ENCODE measurements at regions not wholly inside any gene's neighbourhood (a gene's known extent, or its start where the extent isn't known, plus 50 kb on each side); places are given as distances from the start of the nearest gene placed in this dataset.
"Not testable (repeated sequence)": the region's sequence is repeated elsewhere in the genome, so short reads cannot be mapped to it uniquely, and the experiment has no call there.

DNA sequence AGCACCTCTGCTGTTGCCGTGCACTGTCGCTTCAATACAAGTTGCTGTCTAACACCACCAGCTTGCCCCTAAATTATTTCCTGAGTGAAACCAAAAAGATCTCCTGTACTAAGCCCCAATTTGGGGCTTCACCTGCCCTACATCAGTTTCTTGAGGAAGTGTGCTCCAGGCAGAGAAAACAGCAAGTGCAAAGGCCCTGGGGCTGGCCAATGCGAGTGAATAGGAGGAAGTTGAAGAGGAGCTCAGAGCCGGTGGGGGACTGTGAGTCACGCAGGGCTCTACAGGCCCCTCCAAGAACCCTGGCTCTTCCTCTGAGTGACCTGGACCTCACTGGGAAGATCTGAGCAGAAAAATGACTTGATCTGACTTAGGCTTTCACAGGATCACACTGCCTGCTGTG is 117.2 kb downstream of the IPO8 start:
- Mint-ChIP-seq H3K27ac (no peak overlapping the region), H3K27me3 (no peaks in the 10 kb centered on the region), H3K36me3 (no peaks in the 10 kb centered on the region), H3K4me1 (no peaks in the 10 kb centered on the region), H3K9me3 (ENCODE audit: low read depth) (no peaks in the 10 kb centered on the region), H3K4me3 (no peak overlapping the region)
- DNase-seq (no peak), ATAC-seq (no peak)
- CTCF ChIA-PET: no interaction called here

DNA sequence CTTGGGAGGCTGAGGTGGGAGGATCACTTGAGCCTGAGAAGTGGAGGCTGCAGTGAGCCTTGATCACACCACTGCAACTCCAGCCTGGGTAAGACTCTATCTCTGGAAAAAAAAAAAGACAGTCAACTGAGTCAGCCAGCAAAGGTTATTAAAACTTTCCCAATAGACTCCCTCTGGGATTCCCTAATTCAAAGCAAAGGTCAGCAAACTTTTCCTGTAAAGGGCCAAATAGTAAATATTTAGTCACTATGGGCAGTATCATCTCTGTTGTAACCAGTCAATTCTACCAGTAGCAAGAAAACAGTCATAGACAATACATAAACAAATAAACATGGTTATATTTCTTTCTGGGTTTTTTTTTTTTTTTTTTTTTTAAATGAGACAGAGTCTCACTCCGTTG is 122.5 kb downstream of the IPO8 start:
- ATAC-seq: no peak
- no peak for DNase-seq
- H3K27me3 Mint-ChIP-seq: no peaks in the 10 kb centered on the region
- no peaks in the 10 kb centered on the region for H3K9me3 Mint-ChIP-seq (ENCODE audit: low read depth)
- H3K4me3 Mint-ChIP-seq: no peak overlapping the region
- CTCF ChIA-PET: no interaction called here
- H3K36me3 Mint-ChIP-seq: no peaks in the 10 kb centered on the region
- H3K27ac Mint-ChIP-seq: no peak overlapping the region
- H3K4me1 Mint-ChIP-seq: no peaks in the 10 kb centered on the region

DNA sequence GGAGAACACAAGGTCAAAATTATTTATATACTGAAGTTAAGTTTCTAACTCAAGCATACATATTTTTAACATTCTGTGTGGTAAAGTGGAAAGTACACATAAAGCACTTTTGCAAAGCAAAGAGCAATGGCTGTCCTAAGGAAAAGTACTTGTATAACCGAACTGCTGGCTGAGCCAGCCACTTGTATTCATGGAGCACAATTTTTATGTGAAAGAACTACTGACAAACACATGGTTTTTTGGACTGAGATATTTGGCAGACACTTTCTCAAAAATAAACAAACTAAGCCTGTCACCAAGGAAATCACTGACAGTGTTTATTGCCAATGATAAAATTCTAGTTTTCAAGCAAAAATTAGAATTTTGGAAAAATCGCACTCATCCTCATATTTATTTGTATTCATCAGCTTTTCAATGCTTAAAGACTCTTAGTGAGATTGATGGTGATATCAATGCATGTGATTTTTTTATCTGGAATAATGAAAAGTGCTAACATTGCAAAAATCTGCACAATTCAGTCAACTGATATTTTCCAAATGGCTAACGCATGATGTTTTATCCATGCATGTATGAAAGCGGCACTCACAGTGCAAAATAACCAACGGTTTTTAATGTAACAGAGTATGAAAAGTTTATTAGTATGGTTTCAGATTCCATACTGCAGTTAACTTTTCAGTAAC is 125.3 kb downstream of the IPO8 start:
- Mint-ChIP-seq H3K27me3 (no peaks in the 10 kb centered on the region), H3K4me1 (no peaks in the 10 kb centered on the region), H3K9me3 (ENCODE audit: low read depth) (no peaks in the 10 kb centered on the region), H3K36me3 (no peaks in the 10 kb centered on the region), H3K4me3 (no peak overlapping the region), H3K27ac (no peak overlapping the region)
- no peak for ATAC-seq
- no peak for DNase-seq
- CTCF ChIA-PET: interaction anchor here (0.7 kb wide), 1 partner anchor 358 kb away, joined by 3 read pairs; no protein-coding TSS in a partner anchor

DNA sequence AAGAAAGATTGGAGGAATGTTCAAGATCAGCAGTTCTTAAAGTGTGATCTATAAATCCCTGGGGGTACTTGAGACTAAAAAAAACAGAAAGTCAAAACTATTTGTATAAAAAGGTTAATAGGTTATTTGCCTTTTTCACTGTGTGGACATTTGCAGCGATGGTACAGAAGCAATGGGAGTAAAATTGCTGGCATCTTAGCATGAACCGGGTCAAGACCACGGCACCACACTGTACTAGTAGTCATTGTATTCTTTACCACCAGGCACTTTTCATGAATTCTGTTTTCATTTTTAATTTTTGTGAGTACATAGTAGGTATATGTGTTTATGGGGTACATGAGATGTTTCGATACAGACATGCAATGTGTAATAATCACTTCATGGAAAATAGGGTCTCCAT is 126.2 kb downstream of the IPO8 start:
- H3K27ac Mint-ChIP-seq: no peak overlapping the region
- ATAC-seq: no peak
- H3K4me3 Mint-ChIP-seq: no peak overlapping the region
- H3K9me3 Mint-ChIP-seq (ENCODE audit: low read depth): no peaks in the 10 kb centered on the region
- no peak for DNase-seq
- CTCF ChIA-PET: no interaction called here
- H3K4me1 Mint-ChIP-seq: no peaks in the 10 kb centered on the region
- H3K36me3 Mint-ChIP-seq: no peaks in the 10 kb centered on the region
- no peaks in the 10 kb centered on the region for H3K27me3 Mint-ChIP-seq

DNA sequence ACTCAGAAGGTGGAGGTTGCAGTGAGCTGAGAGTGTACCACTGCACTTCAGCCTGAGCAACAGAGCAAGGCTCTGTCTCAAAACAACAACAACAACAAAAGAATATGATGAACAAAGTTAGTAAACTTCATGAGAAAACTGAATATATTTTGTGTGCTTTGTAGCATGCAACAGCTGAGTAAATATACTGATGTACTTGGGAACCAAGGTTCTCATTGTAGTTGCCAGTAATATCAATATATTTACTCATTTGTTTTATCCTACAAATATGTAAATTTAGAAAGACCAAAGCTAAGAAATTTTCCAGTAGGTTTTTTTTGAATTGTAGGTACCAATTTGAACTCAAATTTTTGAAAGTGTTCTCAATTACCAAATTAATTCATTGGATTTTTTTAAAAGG is 127.2 kb downstream of the IPO8 start:
- Mint-ChIP-seq H3K27ac (no peak overlapping the region), H3K4me3 (no peak overlapping the region), H3K36me3 (no peaks in the 10 kb centered on the region), H3K9me3 (ENCODE audit: low read depth) (no peaks in the 10 kb centered on the region), H3K4me1 (no peaks in the 10 kb centered on the region), H3K27me3 (no peaks in the 10 kb centered on the region)
- ATAC-seq (no peak), DNase-seq (no peak)
- CTCF ChIA-PET: no interaction called here

DNA sequence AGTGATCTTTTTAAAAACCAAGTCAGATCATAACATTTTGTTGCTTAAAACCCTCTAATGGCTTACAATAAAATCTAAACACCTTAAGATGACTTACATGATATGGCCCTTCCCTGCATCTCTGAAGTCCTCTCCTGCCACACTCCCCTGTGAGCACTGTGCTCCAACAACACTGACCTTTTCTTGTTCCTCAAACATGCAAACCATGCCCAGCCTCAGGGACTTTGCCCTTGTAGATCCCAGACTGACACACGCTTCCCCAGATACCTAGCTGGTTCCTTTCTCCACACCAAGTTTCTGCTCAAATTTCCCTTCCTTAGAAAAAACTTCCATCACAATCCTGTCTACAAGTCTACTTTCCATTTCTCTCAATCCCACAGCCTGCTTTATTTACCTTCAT is 128.6 kb downstream of the IPO8 start:
- Mint-ChIP-seq H3K36me3 (no peaks in the 10 kb centered on the region), H3K4me3 (no peak overlapping the region), H3K9me3 (ENCODE audit: low read depth) (no peaks in the 10 kb centered on the region), H3K27ac (no peak overlapping the region), H3K4me1 (no peaks in the 10 kb centered on the region), H3K27me3 (no peaks in the 10 kb centered on the region)
- ATAC-seq (no peak), DNase-seq (no peak)
- CTCF ChIA-PET: no interaction called here

DNA sequence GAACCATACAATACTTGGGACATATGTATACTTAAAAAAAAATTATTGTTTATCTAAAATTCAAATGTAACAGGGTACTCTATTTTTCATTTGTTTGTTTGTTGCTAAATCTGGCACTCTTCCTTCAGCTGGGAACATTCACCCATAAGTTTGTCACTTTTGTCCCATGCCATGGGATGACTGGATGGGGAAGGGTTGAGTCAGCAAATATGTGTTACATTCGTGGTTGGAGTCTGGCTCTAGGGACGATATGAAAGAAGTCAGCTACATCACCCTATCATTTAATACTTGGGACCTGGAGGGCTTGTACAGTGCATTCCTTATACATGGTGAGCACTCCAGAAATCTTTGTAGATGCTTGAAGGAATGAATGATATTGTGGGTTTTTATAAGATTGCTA is 131.3 kb downstream of the IPO8 start:
- no peaks in the 10 kb centered on the region for H3K36me3 Mint-ChIP-seq
- no peaks in the 10 kb centered on the region for H3K4me1 Mint-ChIP-seq
- no peak for DNase-seq
- no peak overlapping the region for H3K27ac Mint-ChIP-seq
- no peaks in the 10 kb centered on the region for H3K27me3 Mint-ChIP-seq
- no peak overlapping the region for H3K4me3 Mint-ChIP-seq
- CTCF ChIA-PET: no interaction called here
- no peak for ATAC-seq
- H3K9me3 Mint-ChIP-seq (ENCODE audit: low read depth): peaks cover 6% of the 10 kb centered on the region

DNA sequence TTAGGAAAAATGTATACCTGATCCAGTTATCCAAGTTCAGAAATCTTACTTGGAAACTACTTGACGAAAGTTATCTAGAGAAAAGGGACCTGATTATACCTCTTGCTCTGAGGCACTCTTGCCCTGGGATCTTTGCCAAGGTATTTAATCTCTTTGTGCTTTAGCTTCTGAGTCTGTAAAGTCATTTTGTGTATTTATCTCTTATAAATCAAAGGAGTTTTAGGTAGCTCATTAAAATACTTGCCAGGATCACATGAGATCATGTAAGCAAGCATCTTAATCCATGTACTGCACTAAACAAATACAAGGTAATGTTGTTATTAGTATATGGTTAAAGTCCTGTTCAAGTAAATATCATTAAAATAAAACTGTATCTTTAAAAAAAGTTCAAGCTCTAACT is 147.5 kb downstream of the IPO8 start:
- H3K4me3 Mint-ChIP-seq: no peak overlapping the region
- ATAC-seq (no peak), DNase-seq (no peak)
- no peaks in the 10 kb centered on the region for H3K36me3 Mint-ChIP-seq
- no peaks in the 10 kb centered on the region for H3K4me1 Mint-ChIP-seq
- CTCF ChIA-PET: no interaction called here
- no peaks in the 10 kb centered on the region for H3K27me3 Mint-ChIP-seq
- H3K9me3 Mint-ChIP-seq (ENCODE audit: low read depth): no peaks in the 10 kb centered on the region
- no peak overlapping the region for H3K27ac Mint-ChIP-seq

DNA sequence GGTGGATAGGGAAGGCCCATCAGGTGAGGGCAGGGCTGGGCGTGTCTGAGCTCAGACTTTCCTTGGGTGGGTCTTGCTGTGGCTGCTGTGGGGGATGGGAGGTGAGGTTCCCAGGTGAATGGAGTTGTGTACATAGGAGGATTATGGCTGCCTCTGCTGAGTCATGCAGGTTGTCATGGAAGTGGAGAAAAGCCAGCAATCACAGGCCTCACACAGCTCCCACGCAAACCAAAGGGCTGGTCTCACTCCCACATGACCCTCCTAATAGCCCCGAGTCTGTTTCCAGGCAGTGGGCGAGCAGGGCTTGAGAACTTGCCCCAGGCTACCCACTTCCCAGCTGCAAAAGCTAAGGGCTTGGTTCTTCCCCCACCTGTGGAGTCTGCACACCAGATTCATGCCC is 149.5 kb downstream of the IPO8 start:
- Mint-ChIP-seq H3K27me3 (no peaks in the 10 kb centered on the region), H3K36me3 (no peaks in the 10 kb centered on the region), H3K4me1 (no peaks in the 10 kb centered on the region), H3K27ac (no peak overlapping the region), H3K4me3 (no peak overlapping the region), H3K9me3 (ENCODE audit: low read depth) (no peaks in the 10 kb centered on the region)
- DNase-seq: no peak
- no peak for ATAC-seq
- CTCF ChIA-PET: no interaction called here

DNA sequence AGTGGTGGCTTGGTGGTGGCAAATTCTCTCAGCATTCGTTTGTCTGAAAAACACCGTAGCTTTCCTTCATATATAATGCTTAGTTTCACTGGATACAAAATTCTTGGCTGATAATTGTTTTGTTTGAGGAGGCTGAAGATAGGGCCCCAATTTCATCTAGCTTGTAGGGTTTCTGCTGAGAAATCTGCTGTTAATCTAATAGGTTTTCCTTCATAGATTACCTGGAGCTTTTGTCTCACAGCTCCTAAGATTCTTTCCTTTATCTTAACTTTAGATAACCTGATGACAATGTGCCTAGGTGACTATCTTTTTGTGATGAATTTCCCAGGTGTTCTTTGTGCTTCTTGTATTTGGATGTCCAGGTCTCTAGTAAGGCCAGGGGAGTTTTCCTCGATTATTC is 151.0 kb downstream of the IPO8 start:
- H3K27me3 Mint-ChIP-seq; H3K4me1 Mint-ChIP-seq; H3K9me3 Mint-ChIP-seq (ENCODE audit: low read depth); H3K36me3 Mint-ChIP-seq; H3K27ac Mint-ChIP-seq; ATAC-seq; CTCF ChIA-PET; H3K4me3 Mint-ChIP-seq; DNase-seq: not testable (repeated sequence)

DNA sequence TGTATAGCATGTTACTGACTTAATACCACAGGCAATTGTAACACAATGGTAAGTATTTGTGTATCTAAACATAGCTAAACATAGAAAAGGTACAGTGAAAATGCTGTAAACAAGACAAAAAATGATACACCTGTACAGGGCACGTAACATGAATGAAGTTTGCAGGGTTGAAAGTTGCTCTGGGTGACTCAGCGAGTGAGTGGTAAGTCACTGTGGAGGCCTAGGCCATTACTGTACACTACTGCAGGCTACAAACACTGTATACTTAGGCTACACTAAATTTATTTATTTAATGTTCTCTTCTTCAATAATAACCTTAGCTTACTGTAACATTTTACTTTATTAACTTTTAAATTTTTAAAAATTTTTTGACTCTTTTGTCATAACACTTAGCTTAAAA is 158.4 kb downstream of the IPO8 start:
- no peak overlapping the region for H3K27ac Mint-ChIP-seq
- CTCF ChIA-PET: no interaction called here
- no peaks in the 10 kb centered on the region for H3K27me3 Mint-ChIP-seq
- DNase-seq (no peak), ATAC-seq (no peak)
- H3K4me3 Mint-ChIP-seq: no peak overlapping the region
- no peaks in the 10 kb centered on the region for H3K36me3 Mint-ChIP-seq
- H3K9me3 Mint-ChIP-seq (ENCODE audit: low read depth): no peaks in the 10 kb centered on the region
- H3K4me1 Mint-ChIP-seq: no peaks in the 10 kb centered on the region

DNA sequence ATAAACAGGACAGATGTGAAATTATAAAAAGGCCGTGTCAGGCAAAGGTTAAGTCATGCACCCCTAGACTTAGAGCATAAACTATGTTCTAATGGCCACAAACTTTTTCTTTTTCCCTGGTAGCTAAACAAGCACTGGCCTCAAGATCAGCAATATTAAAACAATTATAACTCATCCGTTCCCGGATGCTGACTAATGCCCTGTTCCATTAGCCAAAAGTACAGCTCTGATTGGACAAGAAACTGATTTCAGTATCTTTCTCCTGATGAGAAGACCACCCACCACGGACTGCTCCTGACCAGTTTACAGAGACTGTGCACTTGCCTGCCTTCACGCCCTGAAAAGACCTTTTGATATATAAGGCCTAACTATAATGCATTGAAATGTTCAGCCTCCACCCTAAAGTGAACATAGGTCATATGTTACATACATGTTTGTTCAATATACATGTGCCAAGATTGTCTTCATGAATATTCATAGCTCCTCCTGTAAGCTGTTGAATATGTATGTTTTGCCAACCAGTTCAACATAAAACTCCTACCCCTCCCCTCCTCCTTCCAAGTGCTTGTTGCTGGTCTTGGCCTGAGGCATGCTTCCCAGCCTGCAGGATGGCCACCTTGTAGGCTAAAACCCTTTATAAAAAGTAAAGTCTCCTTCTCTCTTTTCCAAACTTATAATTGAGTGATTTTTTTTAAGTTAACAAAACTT is 162.0 kb downstream of the IPO8 start:
- Mint-ChIP-seq H3K36me3 (no peaks in the 10 kb centered on the region), H3K4me1 (no peaks in the 10 kb centered on the region), H3K27ac (no peak overlapping the region), H3K27me3 (peaks cover 2% of the 10 kb centered on the region), H3K9me3 (ENCODE audit: low read depth) (no peaks in the 10 kb centered on the region), H3K4me3 (no peak overlapping the region)
- ATAC-seq: no peak
- CTCF ChIA-PET: no interaction called here
- DNase-seq: no peak

DNA sequence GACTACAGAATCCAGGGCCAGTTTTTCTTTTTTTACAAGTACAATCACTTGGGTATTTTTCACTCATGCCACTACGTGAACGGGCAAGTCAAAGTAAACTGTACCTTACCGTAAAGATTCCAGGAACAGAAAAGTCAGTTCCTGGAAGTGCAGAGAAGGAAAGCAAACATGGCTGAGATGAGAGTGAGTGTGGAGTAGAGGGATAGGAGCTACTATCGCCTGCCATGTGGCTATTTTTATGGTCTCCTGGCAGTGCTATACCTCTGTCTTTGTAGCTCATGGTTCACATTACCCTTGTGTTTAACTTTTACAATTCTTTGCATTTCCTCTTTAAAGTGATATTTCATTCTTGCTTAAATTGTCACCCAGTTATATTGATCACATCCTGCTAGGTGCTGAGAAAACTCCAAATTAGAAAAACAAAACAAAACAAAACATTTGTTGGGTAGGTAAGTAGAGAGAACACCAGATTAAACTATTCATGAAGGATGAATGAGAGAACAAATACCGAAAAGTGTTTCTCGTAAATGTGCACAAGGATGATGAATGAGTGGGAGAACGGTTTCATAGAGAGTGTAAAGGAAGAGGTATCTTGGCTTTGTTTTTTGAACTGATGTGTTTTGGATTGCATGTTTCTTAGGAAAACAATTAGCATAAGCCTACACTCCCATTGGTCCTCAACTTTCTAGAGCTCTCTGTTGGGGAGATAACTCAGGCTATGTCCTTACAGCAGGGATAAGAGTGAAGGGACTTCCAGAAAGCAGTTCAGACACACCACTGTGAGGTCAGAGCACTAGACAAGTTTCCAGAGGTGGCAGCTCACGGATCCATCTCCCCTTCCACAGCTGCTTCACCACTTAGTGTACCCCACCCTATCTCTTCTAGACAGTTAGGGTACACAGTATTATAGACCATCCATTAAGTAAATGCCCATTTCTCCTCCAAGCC is 163.7 kb downstream of the IPO8 start:
- no peak for ATAC-seq
- Mint-ChIP-seq H3K9me3 (ENCODE audit: low read depth) (no peaks in the 10 kb centered on the region), H3K4me3 (no peak overlapping the region), H3K27ac (no peak overlapping the region), H3K27me3 (peaks cover 2% of the 10 kb centered on the region), H3K4me1 (no peaks in the 10 kb centered on the region), H3K36me3 (no peaks in the 10 kb centered on the region)
- no peak for DNase-seq
- CTCF ChIA-PET: no interaction called here
